ENCODE measurements at regions not wholly inside any gene's neighbourhood (a gene's known extent, or its start where the extent isn't known, plus 50 kb on each side); places are given as distances from the start of the nearest gene placed in this dataset.

DNA sequence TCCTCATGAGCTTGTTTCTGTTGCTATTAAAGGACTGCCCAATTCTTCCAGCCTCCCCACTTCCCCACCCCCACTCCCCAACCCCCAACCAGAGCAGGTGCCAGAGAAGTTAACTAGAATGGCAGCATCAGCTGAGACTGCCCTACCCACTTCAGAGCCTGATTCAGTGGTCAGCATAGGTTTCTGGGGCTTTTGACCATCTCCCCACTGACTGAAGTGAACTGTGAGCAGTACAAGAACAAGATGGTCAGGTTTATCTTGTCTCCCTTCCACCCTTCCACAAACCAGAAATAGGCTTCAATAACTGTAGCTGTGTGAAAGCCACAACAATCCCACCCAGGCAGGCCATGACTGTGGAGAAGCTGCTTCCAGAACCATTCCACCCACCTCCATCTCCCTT lies 289.4 kb upstream of the SLC24A2 start (continued):
- no peak for TF ChIP-seq ZNF174 (CRISPR knock-in tag; IDR thresholded peaks at IDR 0.05)
- TF ChIP-seq, protein P1, sequence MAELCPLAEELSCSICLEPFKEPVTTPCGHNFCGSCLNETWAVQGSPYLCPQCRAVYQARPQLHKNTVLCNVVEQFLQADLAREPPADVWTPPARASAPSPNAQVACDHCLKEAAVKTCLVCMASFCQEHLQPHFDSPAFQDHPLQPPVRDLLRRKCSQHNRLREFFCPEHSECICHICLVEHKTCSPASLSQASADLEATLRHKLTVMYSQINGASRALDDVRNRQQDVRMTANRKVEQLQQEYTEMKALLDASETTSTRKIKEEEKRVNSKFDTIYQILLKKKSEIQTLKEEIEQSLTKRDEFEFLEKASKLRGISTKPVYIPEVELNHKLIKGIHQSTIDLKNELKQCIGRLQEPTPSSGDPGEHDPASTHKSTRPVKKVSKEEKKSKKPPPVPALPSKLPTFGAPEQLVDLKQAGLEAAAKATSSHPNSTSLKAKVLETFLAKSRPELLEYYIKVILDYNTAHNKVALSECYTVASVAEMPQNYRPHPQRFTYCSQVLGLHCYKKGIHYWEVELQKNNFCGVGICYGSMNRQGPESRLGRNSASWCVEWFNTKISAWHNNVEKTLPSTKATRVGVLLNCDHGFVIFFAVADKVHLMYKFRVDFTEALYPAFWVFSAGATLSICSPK (IDR thresholded peaks at IDR 0.05; ENCODE audit: borderline replicate concordance): no peak
- TF ChIP-seq, protein P2, sequence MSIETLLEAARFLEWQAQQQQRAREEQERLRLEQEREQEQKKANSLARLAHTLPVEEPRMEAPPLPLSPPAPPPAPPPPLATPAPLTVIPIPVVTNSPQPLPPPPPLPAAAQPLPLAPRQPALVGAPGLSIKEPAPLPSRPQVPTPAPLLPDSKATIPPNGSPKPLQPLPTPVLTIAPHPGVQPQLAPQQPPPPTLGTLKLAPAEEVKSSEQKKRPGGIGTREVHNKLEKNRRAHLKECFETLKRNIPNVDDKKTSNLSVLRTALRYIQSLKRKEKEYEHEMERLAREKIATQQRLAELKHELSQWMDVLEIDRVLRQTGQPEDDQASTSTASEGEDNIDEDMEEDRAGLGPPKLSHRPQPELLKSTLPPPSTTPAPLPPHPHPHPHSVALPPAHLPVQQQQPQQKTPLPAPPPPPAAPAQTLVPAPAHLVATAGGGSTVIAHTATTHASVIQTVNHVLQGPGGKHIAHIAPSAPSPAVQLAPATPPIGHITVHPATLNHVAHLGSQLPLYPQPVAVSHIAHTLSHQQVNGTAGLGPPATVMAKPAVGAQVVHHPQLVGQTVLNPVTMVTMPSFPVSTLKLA (conservative IDR thresholded peaks at IDR 0.05): no peak
- no peak for TF ChIP-seq ZC3H4 (CRISPR knock-in tag; IDR thresholded peaks at IDR 0.05; ENCODE audit: borderline replicate concordance)
- TF ChIP-seq, protein P3, sequence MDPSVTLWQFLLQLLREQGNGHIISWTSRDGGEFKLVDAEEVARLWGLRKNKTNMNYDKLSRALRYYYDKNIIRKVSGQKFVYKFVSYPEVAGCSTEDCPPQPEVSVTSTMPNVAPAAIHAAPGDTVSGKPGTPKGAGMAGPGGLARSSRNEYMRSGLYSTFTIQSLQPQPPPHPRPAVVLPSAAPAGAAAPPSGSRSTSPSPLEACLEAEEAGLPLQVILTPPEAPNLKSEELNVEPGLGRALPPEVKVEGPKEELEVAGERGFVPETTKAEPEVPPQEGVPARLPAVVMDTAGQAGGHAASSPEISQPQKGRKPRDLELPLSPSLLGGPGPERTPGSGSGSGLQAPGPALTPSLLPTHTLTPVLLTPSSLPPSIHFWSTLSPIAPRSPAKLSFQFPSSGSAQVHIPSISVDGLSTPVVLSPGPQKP (CRISPR knock-in tag; IDR thresholded peaks at IDR 0.05): no peak
- TF ChIP-seq, protein P4, sequence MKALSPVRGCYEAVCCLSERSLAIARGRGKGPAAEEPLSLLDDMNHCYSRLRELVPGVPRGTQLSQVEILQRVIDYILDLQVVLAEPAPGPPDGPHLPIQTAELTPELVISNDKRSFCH (CRISPR knock-in tag; IDR thresholded peaks at IDR 0.05): no peak
- TF ChIP-seq, protein P4 (tag; IDR thresholded peaks at IDR 0.05): no peak
